CD4-positive, alpha-beta T cell treated with Interferon alpha-2 for 1 hour (primary cell): ENCODE measurements at regions not wholly inside any gene's neighbourhood (a gene's known extent, or its start where the extent isn't known, plus 50 kb on each side); places are given as distances from the start of the nearest gene placed in this dataset.
"Not testable (repeated sequence)": the region's sequence is repeated elsewhere in the genome, so short reads cannot be mapped to it uniquely, and the experiment has no call there.

Experiments used
- DNase-seq, 2 donors: peaks; one replicate each; pipeline ENCODE4 v3.0.0-alpha.2; 2020 to 2022

DNA sequence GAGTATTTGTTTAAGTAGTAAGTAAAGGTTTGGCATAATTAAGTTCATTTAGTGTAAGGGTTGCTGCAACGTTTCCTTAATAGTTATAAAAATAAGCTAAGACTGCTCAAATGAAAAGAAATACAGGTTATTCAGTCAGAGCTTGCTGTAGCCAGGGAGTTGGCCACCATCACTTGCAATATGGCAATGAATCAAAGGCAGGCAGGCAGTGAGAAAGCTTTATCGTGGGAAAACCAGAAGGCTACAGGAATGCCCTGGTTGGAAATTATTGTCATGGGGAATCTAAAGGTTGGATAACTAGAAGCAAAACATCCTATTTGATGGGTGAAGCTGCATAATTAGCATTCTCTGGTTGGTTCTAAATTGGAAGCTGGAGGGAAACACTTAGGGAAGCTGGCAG is 1286.4 kb upstream of the CDH18 start:
- not testable (repeated sequence) for DNase-seq

DNA sequence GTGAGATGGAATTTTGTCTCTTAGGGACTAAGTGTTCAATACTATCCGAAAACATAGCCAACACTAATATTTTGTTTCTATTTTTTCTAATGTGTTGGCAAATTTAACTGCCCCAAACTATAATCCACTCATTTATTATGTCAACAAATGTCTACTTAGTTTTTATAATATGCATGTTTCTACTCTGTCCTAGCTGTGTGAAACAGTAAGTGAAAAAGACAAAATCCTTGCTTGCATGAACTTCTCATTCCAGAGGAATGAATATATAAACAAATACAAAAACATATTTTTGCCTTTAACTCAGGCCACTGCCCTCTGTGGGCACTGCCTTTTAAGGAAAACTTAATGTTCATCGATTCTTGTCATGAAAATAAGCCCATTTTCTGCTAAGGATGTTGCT is 1275.4 kb upstream of the CDH18 start:
- no peak for DNase-seq

DNA sequence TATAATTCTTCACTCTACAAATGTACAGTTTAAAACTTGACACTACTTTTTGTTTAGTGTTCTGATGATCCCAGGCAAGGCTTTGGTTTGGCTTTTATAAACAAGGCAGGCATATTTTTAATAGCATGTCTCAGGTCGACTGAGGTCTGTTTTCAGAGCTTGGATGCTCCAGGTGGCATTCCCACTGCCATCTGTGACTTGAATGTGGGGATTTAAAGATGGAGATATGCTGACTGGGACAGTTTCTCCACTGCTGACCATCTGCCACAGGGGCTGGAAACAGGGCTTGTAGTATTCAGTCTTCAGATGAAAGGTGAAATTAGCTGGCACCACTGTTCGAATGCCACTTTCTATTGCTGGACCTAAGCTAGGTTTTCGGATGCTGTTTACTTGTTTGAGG is 1266.2 kb upstream of the CDH18 start:
- DNase-seq, result no peak

DNA sequence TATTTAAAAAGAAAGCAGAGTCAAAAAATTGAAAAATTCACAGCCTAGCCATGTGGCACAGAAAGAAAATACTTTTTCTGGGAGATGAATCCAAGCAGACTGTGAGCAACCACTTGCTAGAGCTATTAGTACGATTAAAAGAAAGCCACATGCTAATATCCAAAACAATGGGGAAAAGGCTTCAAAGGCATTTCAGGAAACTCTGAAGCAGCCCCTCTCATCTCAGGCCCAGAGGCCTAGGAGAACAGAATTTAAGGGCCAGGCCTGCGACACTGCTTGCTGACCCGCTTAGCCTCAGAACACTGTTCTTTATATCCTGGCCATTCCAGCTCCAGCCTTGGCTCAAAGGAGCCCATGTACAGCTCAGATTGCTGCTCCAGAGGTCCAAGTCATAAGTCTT is 1257.0 kb upstream of the CDH18 start:
- DNase-seq, result no peak

DNA sequence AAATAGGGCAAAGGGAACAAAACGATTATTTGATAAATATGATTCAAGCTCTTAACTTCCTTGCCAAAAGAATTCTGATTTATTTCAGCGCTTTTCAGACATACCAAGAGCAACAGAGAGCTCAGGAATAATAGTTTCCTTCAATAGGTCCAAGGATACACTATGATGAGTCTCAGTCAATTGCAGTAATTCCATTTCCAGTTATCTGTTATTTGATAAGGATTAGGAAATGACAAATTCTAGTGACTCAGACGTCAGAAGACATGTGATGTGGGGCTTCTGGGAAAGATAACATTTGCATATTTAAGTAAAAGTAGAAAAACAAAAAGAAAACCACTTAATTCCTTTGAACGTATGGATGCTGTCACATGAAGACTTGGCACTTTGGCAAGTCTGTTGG is 1250.8 kb upstream of the CDH18 start:
- DNase-seq, result no peak

DNA sequence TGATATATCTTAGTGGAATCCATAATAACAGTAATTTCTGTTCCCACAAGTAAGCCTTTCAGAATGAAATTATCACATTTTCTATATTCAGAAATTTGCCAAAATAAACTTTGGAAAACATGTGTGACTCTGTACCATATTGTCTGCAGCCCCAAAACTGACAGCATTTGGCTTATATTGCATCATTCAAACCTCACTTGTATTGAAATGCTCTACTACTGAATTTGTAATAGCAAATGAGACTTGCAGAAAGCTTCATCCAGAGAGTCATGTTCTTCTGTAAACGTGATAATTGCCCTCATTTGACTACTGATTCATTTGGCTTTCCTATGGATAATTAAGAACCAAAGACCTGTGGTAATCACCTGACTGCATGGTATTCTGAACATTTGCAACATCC is 1249.5 kb upstream of the CDH18 start:
- DNase-seq, result no peak

DNA sequence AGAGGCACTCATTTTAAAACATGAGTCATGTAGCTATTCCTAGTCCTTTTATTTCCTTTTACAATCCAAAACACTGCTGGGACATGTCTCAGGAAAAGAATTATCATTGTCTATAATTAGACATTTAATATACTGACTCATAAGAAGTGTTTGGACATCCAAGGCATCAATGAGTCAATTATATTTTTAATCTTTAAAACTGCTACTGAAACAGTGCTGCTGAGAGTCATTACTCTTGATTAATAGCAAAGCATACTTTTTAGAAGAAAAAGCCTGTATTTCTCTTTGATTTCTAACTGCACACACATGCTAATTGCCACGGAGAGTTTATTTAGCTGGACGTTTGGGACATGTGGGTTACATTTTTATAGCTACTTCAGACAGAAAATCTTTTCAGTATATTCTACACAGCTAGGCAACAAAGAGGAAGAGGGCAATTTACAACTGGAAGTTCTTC is 1249.0 kb upstream of the CDH18 start:
- DNase-seq, result no peak

DNA sequence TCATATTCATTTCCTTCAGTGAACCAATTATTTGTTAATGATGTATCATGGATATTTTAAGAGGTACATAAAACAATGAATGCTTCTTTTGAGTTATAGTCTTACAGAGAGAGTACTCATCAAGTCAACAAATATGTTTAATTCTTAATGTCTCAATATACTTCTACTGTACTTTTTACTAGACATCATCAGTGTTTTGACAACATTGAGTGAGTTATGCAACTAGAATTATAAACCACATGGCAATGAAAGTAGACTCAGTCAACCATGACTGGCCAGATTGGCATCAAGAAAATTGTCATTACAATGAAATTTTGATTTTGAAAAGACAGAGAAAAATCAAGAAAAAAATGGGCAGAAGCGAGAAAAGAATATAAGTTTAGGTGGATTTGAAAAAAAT is 1248.1 kb upstream of the CDH18 start:
- no peak for DNase-seq

DNA sequence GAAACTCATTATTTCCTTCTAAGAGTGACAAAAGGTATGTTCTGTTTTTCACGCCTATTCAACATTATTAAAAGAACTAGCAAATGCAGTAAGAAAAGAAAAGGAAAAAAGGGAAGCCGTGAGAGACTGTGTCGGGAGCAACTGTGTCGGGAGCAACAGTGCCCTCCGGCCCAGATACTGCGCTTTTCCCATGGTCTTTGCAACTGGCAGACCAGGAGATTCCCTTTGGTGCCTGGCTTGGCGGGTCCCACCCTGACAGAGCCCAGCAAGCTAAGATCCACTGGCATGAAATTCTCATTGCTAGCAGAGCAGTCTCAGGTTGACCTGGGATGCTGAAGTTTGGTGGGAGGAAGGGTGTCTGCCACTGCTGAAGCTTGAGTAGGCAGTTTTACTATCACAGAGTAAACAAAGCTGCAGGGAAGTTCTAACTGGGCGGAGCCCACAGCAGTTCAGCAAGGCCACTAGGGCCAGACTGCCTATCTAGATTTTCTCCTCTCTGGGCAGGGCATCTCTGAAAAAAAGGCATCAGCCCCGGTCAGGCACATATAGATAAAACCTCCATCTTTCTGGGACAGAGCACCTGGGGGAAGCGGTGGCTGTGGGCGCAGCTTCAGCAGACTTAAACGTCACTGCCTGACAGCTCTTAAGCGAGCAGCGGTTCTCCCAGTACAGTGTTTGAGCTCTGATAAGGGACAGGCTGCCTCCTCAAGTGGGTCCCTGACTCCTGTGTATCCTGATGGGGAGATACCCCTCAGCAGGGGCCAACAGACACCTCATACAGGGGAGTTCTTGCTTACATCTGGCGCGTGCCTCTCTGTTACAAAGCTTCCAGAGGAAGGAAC is 1237.4 kb upstream of the CDH18 start:
- DNase-seq, result no peak

DNA sequence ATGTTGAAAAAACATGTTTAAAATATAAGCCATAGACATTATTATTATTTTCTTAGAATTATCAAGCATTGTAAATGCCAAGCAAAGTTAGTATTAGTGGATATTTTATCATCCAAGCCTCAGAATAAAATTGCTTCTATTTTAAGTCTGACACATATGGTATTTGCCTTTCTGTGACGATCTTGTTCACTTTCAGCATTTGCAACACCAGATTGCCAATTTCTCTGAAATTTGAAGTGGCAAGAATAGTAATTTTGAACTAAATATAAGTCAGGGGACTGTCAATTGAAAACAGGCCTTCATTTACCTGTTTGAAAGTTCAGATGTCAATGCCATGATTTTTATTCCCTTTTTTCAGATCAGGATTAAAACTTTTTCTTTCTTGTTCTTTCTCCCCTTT is 1233.6 kb upstream of the CDH18 start:
- DNase-seq, result no peak

DNA sequence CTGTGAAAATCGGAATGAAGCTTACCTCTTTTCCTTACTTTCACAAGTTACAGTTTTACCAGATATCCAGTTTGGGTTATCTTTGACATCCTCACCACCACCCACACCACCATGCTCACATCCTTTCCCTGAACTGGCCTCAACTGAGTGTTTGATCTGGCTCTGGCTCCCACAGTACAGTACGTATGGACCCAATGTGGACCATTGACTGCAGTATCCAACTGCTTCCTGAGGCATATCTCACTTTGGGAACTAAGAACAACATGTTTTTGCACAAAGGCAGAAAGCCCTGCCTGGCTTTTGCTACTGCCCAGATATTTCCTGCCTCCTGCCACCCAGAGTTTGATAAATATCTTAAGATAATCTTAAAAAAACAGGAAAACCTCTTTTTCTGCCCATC is 1232.0 kb upstream of the CDH18 start:
- DNase-seq, result no peak

DNA sequence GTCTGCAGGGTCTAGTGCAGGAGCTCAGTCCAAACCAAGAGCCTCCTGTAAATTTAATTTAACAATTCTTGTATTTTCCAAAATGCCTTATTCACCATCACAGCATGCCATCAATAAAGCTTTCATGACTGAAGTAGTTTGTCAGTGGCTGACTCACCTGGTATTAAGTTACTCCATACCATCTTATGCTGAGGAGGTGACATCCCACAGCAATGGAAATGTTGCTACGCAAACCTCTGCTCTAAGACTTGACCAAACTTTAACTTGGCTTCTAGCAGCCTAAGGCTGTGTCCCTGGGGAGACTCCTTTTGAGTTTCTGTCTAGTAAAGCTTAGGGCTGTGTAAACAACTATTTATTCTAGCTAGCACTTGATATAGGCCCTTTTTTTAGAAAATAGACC is 1231.3 kb upstream of the CDH18 start:
- no peak for DNase-seq

DNA sequence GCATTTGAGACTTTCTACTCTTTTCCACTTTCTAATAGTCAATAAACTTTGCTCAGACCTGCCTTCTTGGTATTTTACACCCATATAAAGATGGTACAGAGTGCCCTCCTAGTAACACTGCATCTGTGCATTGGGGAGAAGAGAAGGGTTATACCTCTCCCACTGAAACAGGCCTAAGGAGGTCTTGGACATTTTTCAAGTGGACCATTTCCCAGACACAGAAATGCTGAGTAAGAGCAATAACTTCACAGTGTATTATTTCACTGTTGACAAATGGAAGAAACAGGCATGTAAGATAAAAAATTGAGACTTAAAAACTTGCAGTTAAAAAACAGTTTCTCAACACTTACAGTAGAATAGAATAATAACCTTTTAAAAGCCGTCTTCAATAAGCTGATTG is 1224.0 kb upstream of the CDH18 start:
- no peak for DNase-seq

DNA sequence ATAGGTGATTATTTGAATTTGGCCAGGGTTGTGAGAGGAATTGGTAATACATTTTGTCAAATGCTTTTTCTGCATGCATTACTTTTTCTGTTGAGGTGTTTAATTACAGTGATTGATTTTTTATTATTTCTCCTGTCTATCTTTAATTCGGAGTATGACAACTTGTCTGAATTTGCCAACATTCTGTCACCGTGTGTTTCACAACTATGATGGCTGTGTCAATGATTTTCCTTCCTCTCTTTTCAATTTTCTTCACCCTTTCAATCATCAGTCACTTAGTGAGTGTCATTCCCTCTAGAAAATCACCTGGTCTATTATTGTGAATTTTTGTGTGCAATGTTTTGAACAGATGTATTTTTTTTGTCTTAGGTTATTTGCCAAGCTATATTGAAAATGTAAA is 1221.4 kb upstream of the CDH18 start:
- DNase-seq, result no peak

DNA sequence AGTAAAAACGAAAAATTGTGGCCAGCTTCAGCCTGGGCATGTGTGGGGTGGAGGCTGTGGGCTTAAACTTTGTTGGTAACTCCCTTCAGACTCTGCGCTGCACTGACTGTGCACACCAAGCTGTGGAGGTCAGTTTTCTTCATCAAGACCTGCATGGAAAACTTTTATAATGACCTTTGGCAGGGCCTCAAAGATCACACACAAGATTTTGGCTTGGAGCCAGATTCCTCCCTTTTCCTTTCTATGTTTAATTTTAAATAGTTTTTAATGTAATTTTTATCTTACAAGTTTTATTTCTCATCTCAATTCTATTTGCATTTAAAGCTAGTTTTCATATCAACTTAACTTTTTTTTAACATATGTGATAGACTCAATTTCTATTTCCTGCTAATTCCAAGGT is 1211.1 kb upstream of the CDH18 start:
- no peak for DNase-seq

DNA sequence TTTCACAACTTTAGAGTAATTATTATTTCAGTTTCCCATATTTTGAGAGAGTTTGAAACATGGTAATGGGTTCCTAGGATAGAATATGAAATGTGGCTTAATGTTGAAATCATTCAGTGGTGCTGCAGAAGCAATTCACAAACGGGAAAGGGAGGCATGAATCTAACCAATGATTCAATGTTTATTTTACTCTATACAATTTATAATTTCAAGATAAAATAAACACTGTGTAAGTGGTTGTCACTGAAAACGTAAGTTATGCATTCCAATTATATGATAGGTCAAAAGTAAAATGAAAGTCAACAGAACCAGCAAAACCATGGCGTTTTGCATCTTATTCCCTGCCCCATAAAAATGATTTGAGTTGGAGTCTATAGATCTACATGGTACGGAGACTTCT is 1207.1 kb upstream of the CDH18 start:
- DNase-seq, result no peak

DNA sequence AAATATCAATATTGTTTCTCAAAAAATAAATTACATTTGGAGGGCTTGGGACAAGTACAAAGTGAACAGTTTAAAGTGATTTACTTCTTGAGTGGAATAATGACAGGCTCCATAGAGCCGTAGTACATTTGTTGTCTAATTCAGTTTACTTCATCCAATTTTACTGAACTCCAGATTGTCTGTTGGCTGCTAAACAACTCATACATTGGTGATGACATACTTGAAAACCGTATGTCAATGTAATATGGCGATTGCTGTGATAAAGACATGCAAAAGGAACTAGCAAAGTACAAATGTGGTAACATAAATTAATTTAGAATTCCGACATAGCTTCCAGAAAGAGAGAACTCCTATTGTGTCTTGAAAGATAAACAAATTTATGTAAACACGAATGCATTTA is 1197.5 kb upstream of the CDH18 start:
- DNase-seq, result no peak

DNA sequence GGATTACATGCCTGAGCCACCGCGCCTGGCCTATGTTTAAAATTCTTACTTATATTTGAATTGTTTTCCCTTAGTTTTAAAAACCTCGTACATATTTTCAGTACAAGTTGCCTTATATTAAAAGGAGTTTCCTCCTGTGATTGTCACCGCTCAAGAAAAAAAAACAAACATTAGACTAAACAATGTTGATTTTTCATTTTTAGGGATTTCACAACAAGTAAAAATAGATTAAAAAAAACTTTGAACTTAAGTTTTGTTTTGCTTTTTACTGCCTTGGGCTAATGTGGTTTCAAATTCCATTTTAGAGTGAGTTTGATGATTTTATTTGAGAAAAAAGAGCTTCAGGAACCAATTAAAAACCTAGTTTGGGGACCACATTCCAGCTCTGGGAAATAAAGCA is 1196.6 kb upstream of the CDH18 start:
- no peak for DNase-seq

DNA sequence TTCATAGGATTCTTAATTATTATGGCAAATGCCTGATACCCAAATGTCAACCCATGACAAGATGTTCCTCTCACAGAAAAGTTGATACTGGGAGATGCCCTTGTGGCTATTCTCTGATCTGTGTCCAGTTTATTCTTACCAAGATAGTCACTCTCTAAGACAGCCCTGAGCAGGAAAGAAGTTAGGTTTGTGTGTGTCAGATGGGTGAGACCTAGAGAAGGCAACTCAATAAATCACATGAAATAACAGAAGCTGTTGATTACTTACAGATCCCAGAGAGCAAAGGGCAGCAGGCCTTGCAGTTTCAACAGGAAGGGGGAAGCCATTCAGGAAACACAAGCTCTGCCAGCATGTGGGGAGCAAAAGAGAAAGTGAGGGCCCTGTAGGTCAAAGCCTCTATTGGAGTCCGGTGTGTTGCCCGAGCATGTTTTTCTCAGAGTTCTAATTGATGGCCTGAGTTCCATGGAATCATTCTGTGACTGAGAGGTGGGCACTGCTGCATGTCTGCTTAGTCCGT is 1193.7 kb upstream of the CDH18 start:
- no peak for DNase-seq

DNA sequence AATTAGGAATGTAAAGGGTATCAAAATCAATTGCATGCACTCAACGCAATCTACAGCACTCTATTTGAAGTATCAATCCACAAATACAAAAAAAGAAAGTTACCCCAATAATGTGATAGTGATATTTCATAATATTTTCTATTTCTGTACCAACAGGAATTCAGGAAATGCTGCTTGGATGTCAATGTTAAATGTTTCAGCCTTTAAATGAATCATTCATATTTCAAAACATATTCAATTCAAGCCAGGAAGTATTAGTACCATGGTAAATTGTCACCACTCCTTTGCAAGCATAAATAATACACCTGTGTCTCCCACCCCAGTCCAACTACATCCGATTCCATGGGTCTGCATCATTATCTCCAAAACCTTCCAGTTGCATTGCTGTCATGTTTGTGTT is 1185.5 kb upstream of the CDH18 start:
- DNase-seq, result no peak

DNA sequence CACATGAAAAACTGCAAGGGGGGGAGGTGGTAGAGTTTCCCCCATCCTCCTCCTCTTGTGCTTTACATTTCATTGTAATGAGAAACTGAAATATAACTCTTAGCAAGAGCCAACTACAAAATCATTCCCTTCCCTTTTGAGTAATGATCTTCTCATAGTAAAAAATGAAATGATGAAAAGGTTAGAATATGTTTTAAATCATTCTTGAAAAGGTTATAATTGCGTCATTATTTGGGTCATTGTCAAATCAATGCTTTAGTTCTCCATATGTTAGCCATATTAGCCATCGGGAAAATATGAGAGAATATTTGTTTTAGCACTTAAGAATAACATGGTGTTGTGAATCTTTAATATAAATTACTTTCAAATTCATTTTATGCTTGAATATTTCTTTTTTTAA is 1185.0 kb upstream of the CDH18 start:
- no peak for DNase-seq

DNA sequence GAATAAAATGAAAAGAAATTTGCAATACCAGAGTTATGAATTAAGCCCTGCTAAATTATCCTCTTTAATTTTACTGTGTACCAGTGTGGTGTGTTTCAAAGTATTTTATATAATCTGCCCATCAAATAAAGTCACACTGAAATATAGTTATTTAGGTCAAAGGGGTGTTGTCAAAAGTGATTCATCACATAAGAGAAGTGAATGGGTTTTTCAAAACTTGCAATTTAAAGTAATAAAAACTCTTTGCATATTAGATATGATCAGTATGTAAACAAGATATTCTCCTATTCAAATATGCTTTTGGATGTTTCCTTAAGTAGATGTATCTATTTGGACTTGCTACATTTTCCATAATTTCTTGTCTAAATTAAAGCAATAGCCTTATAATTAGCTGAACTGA is 1183.0 kb upstream of the CDH18 start:
- no peak for DNase-seq

DNA sequence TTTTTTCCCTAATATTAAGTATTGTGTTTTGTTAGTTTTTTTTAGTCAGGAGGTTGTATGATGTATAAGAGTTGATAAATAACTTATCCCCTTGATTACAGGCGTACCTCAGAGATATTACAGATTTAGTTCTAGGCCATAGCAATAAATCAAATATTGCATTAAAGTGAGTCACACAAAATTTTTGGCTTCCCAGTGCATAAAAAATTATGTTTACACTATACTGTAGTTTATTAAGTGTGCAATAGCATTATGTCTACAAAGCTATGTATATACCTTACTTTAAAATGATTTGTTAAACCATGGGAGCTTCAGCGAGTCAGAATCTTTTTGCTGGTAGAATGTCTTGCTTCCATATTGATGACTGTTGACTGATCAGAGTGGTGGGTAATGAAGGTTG is 1180.6 kb upstream of the CDH18 start:
- DNase-seq, result no peak

DNA sequence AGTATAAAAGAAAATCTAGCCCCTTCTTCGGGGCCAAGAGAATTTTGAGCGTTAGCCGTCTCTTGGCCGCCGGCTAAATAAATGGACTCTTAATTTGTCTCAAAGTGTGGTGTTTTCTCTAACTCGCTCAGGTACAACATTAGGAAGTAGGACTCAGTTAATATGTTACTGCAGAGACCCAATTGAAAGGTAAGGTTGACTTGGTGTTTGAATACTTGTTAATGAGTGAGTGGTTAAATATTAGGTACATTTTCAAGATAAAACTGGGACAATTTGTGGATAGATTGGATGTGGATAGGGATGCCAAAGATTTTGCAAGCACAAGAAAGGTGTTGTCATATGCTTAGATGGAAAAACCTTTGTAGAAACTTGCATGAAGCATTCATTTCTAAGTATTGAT is 1177.3 kb upstream of the CDH18 start:
- no peak for DNase-seq

DNA sequence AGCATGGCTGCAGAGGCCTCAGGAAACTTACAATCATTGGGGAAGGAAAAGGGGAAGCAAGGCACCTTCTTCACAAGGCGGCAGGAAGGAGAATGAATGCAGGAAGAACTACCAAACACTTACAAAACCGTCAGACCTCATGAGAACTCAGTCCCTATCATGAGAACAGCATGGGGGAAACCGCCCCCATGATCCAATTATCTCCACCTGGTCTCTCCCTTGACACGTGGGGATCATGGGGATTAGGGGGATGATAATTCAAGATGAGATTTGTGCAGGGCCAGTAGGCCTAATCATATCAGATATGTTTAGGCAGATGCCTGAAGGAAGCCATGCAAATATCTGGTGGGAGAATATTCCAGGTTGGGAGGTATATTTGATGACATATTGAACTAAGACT is 1176.4 kb upstream of the CDH18 start:
- no peak for DNase-seq
